GM21576 (cell line): ENCODE measurements at regions not wholly inside any gene's neighbourhood (a gene's known extent, or its start where the extent isn't known, plus 50 kb on each side); places are given as distances from the start of the nearest gene placed in this dataset.
"Not testable (repeated sequence)": the region's sequence is repeated elsewhere in the genome, so short reads cannot be mapped to it uniquely, and the experiment has no call there.

ENCODE experiments used
- ATAC-seq: cut with Tn5 transposase; IDR thresholded peaks from one replicate; pipeline ENCODE4 v1.9.1; 2021; ENCODE audit warnings: mild to moderate bottlenecking, moderate library complexity; ENCODE audit not compliant: unreplicated experiment

DNA sequence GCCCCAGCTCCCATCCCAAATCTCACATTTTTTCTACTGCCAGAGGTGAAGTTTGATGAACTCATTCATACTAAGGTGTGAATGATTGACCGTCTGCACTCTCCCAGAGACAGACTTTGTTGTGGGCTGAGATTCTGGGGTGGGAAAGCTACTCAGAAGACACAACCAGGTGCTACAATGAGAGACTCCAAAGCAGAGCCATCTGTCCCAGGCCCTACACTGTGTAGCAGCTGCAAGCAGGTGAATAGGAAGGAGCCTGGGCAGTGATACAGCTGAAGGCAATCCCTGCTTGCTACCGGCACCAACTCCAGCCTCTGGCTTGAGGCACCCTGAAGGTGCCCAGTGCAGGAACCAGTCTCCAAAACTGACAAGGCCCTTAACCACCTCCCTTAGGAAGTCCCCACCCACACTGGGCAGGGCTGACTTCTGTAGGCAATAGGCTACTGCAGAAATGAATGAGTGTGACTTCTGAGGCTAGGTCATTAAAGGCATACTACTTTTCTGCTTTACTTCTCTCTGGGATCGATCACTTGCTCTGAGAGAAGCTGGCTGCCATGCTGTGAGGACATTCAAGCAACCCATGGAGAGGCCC lies 79.7 kb upstream of the RUNX3 start:
- no peak for ATAC-seq

DNA sequence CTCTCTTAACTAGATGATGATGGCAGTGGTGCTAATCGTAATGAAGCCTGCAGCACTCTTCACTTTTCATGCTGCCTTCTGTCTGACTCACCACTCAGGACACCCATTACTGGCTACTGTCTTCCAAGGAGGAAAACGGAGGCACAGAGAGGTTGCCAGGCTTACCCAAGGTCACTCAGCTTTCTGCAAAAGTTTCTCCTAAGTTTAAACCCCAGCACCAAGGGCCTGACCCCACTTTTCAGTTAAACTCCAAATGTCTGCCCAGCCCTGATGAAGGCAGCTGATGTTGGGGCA lies 78.1 kb upstream of the RUNX3 start:
- ATAC-seq: no peak

DNA sequence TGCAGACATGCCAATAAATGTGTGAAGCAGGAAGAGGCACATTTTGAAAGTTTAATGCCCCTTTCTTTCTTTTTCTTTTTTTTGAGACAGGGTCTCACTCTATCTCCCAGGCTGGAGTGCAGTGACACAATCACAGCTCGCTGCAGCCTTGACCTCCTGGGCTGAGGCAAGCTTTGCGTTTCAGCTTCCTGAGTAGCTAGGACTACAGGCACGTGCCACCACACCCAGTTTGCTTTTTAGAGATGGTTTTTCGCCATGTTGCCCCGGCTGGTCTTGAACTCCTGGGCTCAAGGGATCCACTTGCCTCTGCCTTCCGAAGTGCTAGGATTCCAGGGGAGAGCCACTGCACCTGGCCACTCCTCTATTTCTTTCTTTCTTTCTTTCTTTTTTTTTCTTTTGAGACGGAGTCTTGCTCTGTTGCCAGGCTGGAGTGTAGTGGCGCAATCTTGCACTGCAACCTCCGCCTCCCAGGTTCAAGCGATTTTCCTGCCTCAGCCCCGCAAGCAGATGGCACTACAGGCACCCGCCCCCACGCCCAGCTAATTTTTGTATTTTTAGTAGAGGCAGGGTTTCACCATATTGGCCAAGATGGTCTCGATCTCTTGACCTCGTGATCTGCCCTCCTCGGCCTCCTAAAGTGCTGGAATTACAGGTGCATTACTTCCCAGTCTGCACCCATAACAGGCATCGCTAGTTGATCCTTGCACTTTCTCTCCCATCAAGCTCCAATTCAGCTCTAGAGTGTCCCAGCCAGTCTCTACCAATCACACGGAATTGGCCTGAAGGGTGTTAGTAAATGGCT lies 77.5 kb upstream of the RUNX3 start:
- ATAC-seq: not testable (repeated sequence)

DNA sequence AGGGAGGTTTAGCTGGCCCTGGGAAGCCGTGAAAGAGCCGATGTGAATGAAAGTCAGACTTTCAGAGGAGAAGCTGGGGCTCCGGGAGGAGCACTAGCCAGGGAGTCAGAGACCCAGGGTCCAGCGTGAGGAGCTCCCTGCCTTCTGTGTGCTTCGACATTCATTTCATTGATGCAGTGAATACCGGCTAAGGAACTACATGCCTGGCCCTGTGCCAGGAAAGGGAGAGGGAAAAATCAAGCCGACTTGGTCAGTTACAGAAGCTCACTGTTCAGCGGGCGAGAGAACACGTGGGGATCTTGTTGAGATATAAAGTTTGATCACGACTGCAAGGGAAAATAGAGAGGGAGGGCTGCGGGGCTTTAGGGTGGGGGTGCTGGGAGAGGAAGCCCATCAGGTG lies 76.7 kb upstream of the RUNX3 start:
- ATAC-seq: no peak

DNA sequence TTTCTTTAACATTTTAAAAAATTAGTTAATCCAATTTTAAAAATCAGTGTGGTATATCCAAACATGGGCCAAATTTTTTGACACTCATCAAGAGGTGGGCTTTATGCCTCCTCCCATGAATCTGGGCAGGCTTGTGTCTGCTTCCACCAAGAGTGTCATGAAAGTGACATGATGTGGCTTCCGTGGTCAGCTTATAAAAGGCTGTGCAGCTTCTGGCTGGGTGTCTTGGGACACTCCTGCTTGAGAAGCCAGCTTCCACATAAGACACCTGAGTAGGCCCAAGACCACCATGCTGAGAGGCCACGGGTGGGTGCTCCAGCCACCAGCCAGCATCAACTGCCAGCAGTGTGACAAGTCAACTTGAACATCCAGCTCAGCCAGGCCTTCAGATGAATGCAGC lies 74.3 kb upstream of the RUNX3 start:
- ATAC-seq: no peak

DNA sequence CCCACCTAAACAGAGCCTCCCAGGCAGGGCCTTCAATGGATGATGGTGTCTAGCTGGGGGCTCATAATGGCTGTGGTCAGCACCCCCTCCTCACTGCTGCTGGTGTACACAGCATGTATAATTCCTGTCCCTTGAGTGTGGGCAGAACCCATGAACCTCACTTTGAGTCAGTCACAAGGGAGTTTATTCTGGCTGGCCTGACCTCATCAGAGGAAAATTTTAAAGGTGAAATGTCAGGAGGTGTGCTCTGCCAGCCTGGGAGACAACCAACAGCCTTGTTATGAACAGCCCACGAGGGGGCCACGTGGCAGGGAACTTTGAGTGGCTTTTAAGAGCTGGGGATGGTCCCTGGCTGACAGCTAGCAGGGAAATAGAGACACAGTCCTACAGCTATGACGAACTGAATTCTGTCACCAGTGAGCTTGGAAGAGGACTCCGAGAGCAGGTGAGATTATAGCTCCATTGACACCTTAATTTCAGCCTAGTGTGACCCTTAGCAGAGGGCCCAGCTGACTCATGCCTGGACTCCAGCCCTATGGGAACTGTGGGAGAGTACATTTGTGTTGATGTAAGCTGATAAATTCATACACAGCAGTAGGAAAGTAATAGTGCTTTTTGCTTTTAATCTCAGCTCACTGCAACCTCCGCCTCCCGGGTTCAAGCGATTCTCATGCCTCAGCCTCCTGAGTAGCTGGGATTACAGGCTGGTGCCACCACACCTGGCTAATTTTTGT lies 73.5 kb upstream of the RUNX3 start:
- ATAC-seq: no peak

DNA sequence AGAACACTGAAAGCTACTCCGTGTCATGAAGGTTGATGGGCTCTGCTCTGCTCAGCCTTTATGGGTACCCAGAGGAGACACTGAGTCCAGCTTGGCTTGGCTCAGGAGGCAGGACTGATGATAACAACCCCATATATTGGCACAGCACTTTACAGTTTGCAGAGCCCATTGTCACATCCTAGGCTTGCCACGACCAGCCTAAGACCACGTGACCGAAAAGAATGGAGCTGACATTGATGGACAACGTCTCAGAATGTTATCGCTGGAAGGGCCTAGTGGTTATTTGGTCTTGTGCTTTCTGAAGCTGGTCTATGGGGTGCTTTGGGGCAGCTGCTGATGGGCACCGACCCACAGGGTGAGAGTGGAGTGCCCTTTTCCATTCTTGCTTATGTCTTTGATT lies 72.9 kb upstream of the RUNX3 start:
- no peak for ATAC-seq

DNA sequence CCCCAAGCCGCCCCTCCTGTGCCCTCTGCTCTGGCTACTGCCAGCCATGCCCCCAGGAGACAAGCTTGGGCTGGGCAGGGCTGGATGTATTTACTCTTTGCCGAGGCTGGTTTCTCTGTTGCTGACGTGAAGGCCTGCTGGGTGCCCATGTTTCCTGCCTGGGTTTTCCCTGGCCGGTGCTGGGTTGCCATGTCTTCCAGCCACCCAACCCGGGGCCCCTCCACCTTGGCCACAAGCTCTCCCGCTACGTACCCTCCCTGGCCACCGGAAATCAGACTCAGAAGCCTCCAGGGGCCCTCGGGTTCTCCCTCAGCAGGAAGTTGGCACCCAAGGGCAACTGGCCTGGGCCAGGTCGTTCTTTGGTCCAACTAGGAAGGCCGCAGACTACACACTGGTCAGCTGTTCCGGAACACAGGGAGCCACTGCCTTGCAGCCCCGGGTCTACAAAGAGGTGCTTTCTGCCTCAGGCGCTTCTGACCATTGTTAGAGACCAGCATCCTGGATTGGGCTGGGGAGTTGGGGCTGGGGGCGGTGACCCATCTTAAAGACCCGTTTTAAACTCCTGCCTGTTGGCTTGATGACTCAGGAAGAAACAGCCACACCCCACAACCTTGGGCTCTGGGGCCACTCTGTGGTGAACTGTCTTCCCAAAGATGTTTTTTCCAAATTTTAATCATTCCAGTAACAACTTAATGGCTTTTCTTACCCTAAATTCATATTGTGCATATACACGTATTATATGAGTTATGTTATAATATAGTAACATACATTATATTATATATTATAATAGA lies 71.2 kb upstream of the RUNX3 start:
- no peak for ATAC-seq

DNA sequence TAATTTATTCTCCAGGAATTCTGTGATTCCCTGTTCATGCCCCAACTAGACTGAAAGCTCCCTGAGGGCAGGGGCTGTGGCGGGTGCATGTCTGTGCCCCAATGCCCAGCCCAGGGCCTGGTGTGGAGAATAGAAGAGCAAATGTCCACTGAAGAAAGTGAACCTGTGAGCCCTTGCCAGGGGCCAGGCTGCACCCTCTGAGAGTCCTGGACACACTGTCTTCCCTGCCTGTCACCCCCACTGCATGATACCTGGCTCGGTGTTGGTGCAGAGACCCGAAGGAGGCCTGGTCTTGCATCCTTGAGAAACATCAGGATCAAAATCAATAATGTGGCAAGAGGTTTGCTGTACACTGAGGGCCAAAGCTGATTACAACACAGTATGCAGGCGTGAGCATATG lies 69.8 kb upstream of the RUNX3 start:
- no peak for ATAC-seq

DNA sequence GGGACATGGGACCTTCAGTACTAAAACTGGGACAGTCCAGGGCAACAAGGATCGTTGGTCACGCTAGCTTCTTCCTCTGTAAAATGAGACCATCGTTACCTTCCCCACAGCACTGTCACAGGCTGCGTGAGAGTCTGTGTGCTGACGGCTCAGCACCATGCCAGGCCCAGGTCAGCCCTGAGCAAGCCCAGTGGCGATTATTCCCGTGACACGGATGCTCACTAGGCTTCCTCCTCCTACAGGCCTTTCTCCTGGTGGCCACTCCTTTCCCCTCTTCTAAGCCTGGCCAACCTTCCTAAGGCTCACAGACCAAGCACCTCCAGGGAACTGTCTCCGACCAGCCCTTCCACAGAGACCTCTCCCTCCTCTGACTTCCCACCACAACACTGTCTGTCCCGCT lies 69.3 kb upstream of the RUNX3 start:
- ATAC-seq: no peak

DNA sequence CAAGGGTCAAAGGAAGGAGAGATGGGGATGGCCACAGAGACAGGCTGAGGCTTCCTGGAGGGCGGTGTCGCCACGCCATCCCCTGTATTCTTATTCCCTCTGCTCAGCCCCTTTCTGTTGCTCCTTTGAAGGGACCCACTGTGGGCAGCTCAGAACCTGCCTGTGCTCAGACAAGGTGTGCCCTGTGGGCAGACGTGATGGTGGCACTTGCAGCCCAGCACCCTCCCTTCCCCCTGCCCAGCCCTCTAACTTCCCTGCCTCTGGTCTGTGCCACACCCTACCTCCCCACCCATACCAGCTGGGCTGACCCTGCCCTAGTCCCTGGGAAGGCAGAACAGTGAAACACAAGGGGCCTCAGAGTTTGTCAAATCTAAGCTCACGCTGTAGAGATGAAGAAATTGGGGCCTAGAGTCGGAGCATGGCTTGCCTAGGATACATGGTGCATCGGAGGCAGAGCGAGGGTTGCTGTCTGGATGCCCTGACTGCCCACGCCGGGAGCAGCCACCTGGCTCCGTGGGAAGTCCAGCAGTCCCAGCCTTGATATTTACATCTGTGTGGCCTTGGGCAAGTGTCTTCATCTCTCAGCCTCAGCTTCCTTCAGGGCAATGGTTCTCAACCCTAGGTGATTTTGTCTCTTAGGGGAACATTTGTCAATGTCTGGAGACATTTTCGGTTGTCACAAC lies 68.6 kb upstream of the RUNX3 start:
- no peak for ATAC-seq

DNA sequence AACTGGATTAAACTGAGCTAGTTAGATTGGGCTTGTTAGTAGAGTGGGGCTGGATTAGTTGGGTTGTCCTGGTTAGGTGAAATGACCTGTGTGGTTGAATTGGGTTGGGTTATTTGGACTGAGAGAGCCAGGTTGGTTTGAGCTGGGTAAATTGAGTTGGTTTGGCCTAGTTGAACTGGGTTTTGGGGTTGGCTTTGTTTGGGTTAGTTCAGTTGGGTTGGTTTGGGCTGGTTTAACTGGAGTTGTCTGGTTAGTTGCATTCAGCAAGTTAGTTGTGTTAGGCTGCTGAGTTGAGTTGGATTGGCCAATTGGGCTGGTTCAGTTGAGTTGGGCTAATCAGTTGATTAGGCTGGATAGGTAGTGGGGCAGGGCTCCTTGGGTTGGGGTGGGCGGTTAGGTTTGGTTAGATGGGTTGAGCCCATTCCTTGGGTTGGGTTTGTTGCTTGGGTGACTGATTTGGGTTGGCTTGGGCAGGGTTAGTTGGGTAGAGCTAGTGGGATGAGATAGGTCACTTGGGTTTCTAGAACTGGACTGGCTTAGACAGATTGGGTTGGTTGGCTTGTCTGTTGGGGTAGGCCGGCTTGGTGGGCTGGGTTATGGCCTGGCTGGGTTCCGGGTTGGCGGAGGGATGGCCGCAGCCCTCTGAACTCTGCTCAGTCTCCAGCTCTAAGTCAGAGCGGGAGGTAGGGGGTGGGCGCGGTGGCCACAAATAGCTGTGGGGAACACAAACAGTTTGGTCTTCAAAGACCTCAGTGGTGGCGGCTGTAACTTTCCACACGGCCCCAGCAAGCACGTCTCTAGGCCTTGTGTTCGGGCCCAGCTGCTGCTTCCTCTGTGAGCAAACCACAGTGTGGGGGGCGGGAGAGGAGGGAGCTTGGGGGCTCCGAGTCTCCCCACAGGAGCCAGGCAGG lies 67.2 kb upstream of the RUNX3 start:
- no peak for ATAC-seq

DNA sequence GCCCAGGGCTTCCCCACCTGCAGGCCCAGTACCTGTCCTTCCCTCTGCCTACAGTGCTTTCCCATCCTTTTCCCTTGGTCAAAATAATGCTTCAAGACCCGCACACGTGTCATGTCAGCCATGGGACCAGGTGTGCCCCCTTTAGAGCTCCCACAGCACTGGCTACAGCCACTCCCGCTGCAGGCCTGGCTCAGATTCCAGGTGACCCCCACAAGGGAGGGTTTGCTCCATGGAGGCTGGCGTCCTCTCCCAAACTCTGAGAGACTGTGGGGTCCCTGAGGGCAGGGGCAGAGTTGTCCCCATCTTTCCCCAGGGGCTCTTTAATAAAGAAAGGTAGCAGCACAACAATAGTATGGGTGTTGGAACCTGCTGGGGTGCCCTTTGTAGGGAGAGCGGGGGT lies 66.4 kb upstream of the RUNX3 start:
- no peak for ATAC-seq

DNA sequence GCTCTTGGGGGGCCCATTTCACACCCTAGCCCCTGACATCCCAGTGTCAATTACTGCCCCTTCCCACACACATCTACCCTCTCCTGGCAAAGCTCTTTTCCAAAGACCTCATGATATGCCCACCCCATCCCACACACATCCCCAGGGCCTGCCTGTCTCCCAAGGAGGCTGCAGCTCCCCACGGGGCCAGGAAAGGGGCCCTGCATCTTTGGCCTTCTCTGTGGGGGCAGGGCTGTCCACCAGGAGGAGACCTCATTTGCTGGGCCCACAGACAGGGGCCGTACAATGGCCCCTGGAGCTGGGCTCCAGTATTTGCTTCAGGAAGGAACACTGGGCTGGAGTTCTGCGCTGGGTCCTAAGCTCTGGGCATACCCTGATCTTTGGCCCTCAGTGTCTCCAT lies 65.6 kb upstream of the RUNX3 start:
- ATAC-seq: no peak

DNA sequence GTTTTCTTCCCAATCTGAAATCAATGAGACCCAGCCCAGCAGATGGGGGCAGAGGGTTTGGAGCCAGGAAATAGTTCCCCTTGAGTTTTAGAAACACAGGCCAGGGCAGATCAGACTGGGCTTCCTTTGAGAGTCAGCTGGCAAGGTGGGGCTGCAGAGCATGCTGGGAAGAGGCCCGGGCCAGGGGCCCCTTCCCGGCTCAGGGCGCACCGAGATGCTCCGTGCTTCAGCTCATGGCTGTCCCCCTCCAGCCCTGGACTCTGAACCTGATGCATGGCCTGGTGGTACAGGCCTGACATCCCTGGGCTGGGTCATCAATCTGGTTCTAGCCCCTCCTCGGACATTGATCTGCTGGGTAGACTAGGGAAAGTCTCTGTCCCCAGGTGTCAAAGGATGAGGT lies 65.1 kb upstream of the RUNX3 start:
- ATAC-seq: no peak

DNA sequence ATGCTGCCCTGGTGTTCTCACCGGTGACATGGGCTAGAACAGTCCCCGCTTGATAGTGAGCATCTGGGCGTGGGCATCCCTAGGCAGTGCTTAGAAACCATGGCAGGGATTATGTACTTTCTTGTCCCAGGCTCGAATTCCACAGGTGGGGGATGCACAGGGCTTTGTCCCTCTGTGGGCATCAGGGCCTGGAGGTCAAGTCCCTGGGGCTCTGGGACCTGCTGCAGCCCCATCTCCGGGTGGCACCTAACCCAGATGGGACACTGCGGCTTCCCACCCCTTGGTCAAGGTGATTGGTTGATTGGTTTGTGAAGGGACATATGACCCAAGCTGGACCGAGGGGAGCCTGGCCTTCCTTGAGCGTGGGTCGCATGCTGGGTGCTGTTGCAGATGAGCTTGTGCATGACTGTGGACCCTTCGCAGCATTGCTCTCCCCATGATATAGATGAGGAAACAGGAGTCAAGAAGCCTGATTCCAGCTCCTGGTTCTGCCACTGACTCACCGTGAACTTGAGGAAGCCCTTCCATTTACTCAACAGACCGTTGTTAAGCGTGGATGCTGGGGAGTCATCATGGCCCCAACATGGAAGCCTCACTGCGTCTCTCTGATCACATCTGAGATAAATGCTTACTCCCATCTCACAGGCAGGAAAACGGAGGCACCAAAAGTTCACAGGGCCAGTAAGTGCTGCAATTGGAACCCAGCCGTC lies 64.0 kb upstream of the RUNX3 start:
- ATAC-seq: no peak

DNA sequence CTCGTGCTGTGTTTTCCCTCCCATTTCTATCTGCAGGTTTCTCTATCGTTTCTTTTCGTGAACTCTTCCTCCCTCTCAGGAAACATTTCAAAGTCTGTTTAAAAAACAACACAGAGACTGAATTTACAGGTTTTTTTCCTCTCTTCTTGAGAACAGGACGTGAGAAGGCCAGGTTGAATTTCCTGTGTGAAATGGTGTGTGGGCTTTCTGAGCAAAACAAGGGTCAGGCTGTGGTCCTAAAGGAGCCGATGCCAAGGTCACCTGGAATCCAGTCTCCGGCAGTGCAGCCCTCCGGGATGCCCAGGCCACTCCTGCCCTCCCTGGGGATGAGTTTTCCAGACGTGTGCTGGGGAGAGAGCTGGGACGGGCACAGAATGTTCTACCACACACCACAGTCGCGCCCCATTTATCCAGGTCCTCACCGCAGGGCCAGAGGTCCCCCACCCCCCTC lies 62.7 kb upstream of the RUNX3 start:
- ATAC-seq: no peak

DNA sequence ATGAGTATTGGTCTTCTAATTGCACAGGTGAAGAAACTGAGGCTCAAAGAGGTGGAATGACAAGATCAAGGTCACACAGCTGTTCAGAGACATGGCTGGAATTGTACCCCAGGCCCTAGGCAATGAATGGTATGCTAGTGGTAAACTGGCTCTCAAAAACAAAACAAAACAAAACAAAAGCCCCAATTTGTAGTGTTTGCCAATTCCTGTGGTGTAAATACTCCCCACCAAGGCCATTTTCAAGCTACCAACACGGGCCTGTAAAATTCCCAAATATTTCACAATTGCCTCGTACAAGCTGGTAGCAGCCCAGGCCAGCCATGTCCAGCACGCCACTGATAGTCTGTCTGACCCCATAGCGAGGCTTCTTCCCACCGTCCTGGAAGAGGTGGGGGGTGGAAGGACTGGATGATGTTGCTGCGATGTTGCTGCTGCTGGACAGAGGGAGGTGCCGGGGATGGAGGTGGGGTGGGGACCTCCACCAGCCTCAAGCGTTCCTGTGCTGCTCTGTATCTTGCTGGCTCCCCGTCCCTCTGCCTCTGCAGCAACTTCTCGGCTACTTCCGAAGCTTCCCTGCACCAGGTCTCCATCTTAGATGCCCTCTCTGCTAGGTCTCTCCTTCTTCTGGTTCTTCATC lies 62.2 kb upstream of the RUNX3 start:
- no peak for ATAC-seq

DNA sequence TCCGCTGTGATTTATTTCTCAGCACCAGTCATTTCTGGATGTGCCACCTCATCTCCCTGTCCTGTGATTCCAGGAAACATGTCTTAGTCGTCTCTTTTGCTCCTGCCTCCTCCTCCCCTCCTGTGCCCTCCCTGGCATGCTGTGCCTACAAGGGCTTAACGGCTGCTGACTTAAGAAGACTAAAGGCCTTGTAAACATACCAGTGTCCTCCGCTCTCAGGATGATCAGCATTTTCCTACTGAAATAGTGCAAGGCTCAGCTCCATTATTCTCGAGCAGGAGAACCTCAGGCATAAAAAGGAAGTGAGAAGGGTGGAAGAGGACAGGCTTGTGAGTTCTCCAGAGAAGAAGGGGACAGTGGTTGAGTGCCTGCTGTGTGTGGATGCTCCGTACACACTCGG lies 61.6 kb upstream of the RUNX3 start:
- no peak for ATAC-seq
